22Rv1 (cell line): ENCODE measurements at regions not wholly inside any gene's neighbourhood (a gene's known extent, or its start where the extent isn't known, plus 50 kb on each side); places are given as distances from the start of the nearest gene placed in this dataset.

Experiments used
- CTCF ChIP-seq: fragments of 450-650 bp; IDR thresholded peaks from 2 replicates; pipeline ENCODE4 v1.5.1; 2017; ENCODE audit warnings: mild to moderate bottlenecking
- ZFX ChIP-seq: fragments of 450-650 bp; IDR thresholded peaks from 2 replicates; pipeline ENCODE4 v1.6.1; 2017; ENCODE audit warnings: antibody characterized with exemption, borderline replicate concordance

GRCh38 chr13:88288326-88288725 is 617.2 kb downstream of the SLITRK5 start:
- no peak for TF ChIP-seq CTCF
- no peak for TF ChIP-seq ZFX
